ENCODE measurements at regions not wholly inside any gene's neighbourhood (a gene's known extent, or its start where the extent isn't known, plus 50 kb on each side); places are given as distances from the start of the nearest gene placed in this dataset.
A peak's percentile ranks its signal among the peaks of the same experiment; 100 is the strongest.

- no peak for DNase-seq (ENCODE audit: low read depth in 2 of 2)
Observed at GRCh38 chr6:74128536-74128935, 432.5 kb downstream of the CD109 start.

- no peak for DNase-seq (ENCODE audit: low read depth in 2 of 2)
Observed at GRCh38 chr6:74117113-74117512, 421.1 kb downstream of the CD109 start.

- DNase-seq (ENCODE audit: low read depth in 2 of 2) = no peak
Observed at GRCh38 chr6:74115674-74116073, 419.7 kb downstream of the CD109 start.

- no peak for DNase-seq (ENCODE audit: low read depth in 2 of 2)
Observed at GRCh38 chr6:74114428-74114827, 418.4 kb downstream of the CD109 start.

- no peak for DNase-seq (ENCODE audit: low read depth in 2 of 2)
Observed at GRCh38 chr6:74113901-74114300, 417.9 kb downstream of the CD109 start.

GRCh38 chr6:74103417-74103816, 407.4 kb downstream of the CD109 start:
- no peak for DNase-seq (ENCODE audit: low read depth in 2 of 2)

GRCh38 chr6:74100719-74101287, 404.8 kb downstream of the CD109 start:
- peak; percentile 52 to 77 for DNase-seq (ENCODE audit: low read depth in 2 of 2)

- no peak for DNase-seq (ENCODE audit: low read depth in 2 of 2)
Observed at GRCh38 chr6:74096329-74096728, 400.3 kb downstream of the CD109 start.

- no peak for DNase-seq (ENCODE audit: low read depth in 2 of 2)
Observed at GRCh38 chr6:74093361-74093760, 397.4 kb downstream of the CD109 start.

- DNase-seq (ENCODE audit: low read depth in 2 of 2) = no peak
Observed at GRCh38 chr6:74091794-74092157, 395.8 kb downstream of the CD109 start.

GRCh38 chr6:74091136-74091793, 395.3 kb downstream of the CD109 start:
- peak; percentile 73 to 77 for DNase-seq (ENCODE audit: low read depth in 2 of 2)

- DNase-seq (ENCODE audit: low read depth in 2 of 2) = peak; percentile 56 to 61
Observed at GRCh38 chr6:74087899-74088298, 391.9 kb downstream of the CD109 start.

GRCh38 chr6:74075896-74076295, 379.9 kb downstream of the CD109 start:
- no peak for DNase-seq (ENCODE audit: low read depth in 2 of 2)

GRCh38 chr6:74075323-74075722, 379.3 kb downstream of the CD109 start:
- DNase-seq (ENCODE audit: low read depth in 2 of 2) = no peak

- DNase-seq (ENCODE audit: low read depth in 2 of 2) = no peak
Observed at GRCh38 chr6:74074645-74075044, 378.6 kb downstream of the CD109 start.

GRCh38 chr6:74073999-74074398, 378.0 kb downstream of the CD109 start:
- no peak for DNase-seq (ENCODE audit: low read depth in 2 of 2)

GRCh38 chr6:74073429-74073828, 377.4 kb downstream of the CD109 start:
- peak in 1 of 2 donors; percentile 37 for DNase-seq (ENCODE audit: low read depth in 2 of 2)

GRCh38 chr6:74071214-74071613, 375.2 kb downstream of the CD109 start:
- DNase-seq (ENCODE audit: low read depth in 2 of 2) = no peak

- no peak for DNase-seq (ENCODE audit: low read depth in 2 of 2)
Observed at GRCh38 chr6:74070711-74071110, 374.7 kb downstream of the CD109 start.

GRCh38 chr6:74070091-74070490, 374.1 kb downstream of the CD109 start:
- peak in 1 of 2 donors; percentile 38 for DNase-seq (ENCODE audit: low read depth in 2 of 2)

GRCh38 chr6:74069089-74069581, 373.1 kb downstream of the CD109 start:
- peak in 1 of 2 donors; percentile 21 for DNase-seq (ENCODE audit: low read depth in 2 of 2)

GRCh38 chr6:74066168-74066871, 370.3 kb downstream of the CD109 start:
- DNase-seq (ENCODE audit: low read depth in 2 of 2) = no peak

- no peak for DNase-seq (ENCODE audit: low read depth in 2 of 2)
Observed at GRCh38 chr6:74065705-74066104, 369.7 kb downstream of the CD109 start.
